ENCODE measurements at regions not wholly inside any gene's neighbourhood (a gene's known extent, or its start where the extent isn't known, plus 50 kb on each side); places are given as distances from the start of the nearest gene placed in this dataset.

DNA sequence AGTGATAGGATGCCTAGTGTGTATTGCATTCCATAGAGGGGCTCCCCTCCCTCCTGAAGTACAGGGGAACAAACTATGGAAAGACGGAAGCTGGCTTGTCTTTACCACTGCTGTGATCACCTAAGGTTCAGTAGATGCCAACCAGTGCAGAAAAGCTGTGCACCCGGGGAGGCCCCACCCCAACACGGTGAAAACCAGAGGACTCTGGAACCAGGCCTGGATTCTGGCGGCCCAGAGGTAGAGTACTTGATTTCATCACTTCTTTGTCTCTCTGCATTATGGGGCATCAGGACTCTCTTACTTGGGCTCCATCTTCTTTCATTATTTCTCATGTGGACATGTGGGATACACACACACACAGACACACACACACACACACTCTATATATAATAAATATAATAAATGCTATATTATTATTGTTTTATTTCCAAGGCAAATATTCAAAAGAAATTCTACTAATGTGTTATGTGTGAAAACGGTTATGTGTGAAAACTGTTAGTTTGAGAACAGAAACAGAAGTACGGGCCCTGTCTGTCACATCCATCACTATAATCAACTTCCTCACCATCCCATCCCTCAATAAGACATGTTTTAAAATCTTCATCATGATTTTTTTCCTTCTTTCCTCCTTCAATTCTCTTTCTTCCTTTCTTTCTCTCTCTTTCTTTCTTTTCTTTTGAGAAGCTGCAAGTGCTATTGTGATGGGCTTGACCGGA, 152.4 kb upstream of the CMC1 start:
- CTCF ChIA-PET, result interaction anchor here (0.6 to 1.3 kb wide), 7 partner anchors 8 to 367 kb away, joined by 3 to 7 read pairs (median 3); partner anchors contain the start of gene EOMES
- H3K36me3 Mint-ChIP-seq (ENCODE audit: insufficient read depth, unreplicated experiment), result no peaks in the 10 kb centered on the region
- H3K4me3 Mint-ChIP-seq (ENCODE audit: unreplicated experiment), result no peak overlapping the region
- POLR2A ChIA-PET, result no interaction called here
- intact Hi-C loops (cut with micrococcal nuclease), result loop anchor here (2.0 kb wide), 1 partner anchor 366 kb away; the partner anchor contains the start of gene EOMES
- TF ChIP-seq, protein P1, sequence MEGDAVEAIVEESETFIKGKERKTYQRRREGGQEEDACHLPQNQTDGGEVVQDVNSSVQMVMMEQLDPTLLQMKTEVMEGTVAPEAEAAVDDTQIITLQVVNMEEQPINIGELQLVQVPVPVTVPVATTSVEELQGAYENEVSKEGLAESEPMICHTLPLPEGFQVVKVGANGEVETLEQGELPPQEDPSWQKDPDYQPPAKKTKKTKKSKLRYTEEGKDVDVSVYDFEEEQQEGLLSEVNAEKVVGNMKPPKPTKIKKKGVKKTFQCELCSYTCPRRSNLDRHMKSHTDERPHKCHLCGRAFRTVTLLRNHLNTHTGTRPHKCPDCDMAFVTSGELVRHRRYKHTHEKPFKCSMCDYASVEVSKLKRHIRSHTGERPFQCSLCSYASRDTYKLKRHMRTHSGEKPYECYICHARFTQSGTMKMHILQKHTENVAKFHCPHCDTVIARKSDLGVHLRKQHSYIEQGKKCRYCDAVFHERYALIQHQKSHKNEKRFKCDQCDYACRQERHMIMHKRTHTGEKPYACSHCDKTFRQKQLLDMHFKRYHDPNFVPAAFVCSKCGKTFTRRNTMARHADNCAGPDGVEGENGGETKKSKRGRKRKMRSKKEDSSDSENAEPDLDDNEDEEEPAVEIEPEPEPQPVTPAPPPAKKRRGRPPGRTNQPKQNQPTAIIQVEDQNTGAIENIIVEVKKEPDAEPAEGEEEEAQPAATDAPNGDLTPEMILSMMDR (IDR thresholded peaks at IDR 0.05; ENCODE audit: unreplicated experiment), result no peak
- no peaks in the 10 kb centered on the region for H3K4me1 Mint-ChIP-seq (ENCODE audit: insufficient read depth, unreplicated experiment)
- no peaks in the 10 kb centered on the region for H3K9me3 Mint-ChIP-seq (ENCODE audit: unreplicated experiment)
- no TSS peak for BruUV-seq (replicated peaks)
- H3K27ac Mint-ChIP-seq (ENCODE audit: low read depth, unreplicated experiment), result no peak overlapping the region
- H3K27me3 Mint-ChIP-seq (ENCODE audit: insufficient read depth, unreplicated experiment), result no peaks in the 10 kb centered on the region
- no peak for DNase-seq (ENCODE audit: unreplicated experiment)

DNA sequence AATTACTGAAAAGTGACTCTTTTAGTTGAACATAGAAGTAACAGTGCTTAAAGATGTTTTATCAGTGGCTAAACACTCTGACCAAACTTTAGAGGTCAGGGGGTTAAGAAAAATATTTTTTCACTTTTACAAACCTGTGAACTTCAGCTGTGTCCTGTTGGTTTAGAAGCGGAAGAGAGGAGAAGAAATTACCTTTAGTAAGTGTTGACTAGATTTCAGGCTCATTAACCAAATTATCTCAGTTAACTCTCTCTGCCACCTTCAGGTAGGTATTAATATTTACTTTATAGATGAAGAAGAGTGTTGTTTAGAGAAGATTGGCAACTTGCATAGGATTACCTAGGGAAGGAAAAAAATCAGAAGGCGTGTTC, 151.9 kb upstream of the CMC1 start:
- intact Hi-C loops (cut with micrococcal nuclease), result loop anchor here (2.0 kb wide), 1 partner anchor 367 kb away; the partner anchor contains the start of gene EOMES
- CTCF ChIA-PET, result interaction anchor here (0.5 to 1.3 kb wide), 10 partner anchors 9 to 610 kb away, joined by 3 to 7 read pairs (median 3); partner anchors contain the start of gene EOMES
- H3K9me3 Mint-ChIP-seq (ENCODE audit: unreplicated experiment), result no peaks in the 10 kb centered on the region

DNA sequence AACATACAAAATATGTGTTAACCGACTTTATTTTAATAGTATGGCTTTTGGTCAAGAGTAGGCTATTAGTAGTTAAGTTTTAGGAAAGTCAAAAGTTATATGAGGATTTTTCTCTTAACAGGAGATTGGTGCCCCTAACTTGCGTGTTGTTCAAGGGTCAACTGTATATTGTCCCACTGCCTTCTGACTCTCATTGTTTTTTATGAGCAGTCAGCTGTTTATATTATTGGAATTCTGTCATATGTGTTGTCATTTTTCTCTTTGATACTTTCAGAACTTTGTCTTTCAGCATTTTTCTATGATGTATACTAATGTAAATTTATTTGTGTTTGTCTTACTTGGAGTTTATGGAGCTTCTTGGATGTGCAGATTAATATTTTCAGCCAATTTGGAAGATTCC, 142.1 kb upstream of the CMC1 start:
- H3K27me3 Mint-ChIP-seq (ENCODE audit: insufficient read depth, unreplicated experiment), result no peaks in the 10 kb centered on the region
- H3K4me3 Mint-ChIP-seq (ENCODE audit: unreplicated experiment), result no peak overlapping the region
- ChIA-PET CTCF (interaction anchor here (0.6 kb wide), 1 partner anchor 49 kb away, joined by 6 read pairs; no protein-coding TSS in a partner anchor), POLR2A (interaction anchor here (0.6 to 1.1 kb wide), 4 partner anchors 9 to 249 kb away, joined by 3 to 5 read pairs (median 4); no protein-coding TSS in a partner anchor)
- no peak overlapping the region for H3K27ac Mint-ChIP-seq (ENCODE audit: low read depth, unreplicated experiment)
- no peaks in the 10 kb centered on the region for H3K4me1 Mint-ChIP-seq (ENCODE audit: insufficient read depth, unreplicated experiment)
- no TSS peak for BruUV-seq (replicated peaks)
- peaks cover 8% of the 10 kb centered on the region for H3K9me3 Mint-ChIP-seq (ENCODE audit: unreplicated experiment)
- intact Hi-C loops (cut with micrococcal nuclease), result no loop called here
- H3K36me3 Mint-ChIP-seq (ENCODE audit: insufficient read depth, unreplicated experiment), result no peaks in the 10 kb centered on the region
- TF ChIP-seq, protein P1 (IDR thresholded peaks at IDR 0.05; ENCODE audit: unreplicated experiment), result no peak
- DNase-seq (ENCODE audit: unreplicated experiment), result no peak

More for the DNA sequence above, 151.9 kb upstream of the CMC1 start:
- Mint-ChIP-seq H3K4me1 (ENCODE audit: insufficient read depth, unreplicated experiment) (no peaks in the 10 kb centered on the region), H3K4me3 (ENCODE audit: unreplicated experiment) (no peak overlapping the region), H3K27me3 (ENCODE audit: insufficient read depth, unreplicated experiment) (no peaks in the 10 kb centered on the region), H3K36me3 (ENCODE audit: insufficient read depth, unreplicated experiment) (no peaks in the 10 kb centered on the region), H3K27ac (ENCODE audit: low read depth, unreplicated experiment) (no peak overlapping the region)
- no TSS peak for BruUV-seq (replicated peaks)
- DNase-seq (ENCODE audit: unreplicated experiment), result no peak
- TF ChIP-seq, protein P1 (IDR thresholded peaks at IDR 0.05; ENCODE audit: unreplicated experiment), result no peak
- POLR2A ChIA-PET, result no interaction called here

DNA sequence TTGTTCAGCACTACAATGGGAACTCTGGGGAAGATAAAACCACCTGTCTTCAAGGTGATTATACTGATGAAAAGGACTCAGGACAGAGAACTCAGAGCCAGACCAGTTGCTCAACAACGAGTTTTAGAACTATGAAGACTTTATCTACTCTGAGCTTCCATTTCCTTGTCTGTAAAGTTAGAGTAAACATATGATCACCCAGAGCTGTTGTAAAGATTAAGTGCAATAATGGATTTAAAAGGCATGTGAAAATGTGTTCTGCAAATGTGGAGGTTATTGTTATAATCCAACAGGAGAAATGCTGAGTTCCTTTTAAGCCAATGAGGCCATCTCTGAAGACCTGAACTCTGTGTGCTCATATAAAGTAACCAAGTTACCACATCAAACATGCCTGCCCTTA, 139.7 kb upstream of the CMC1 start:
- POLR2A ChIA-PET, result no interaction called here
- Mint-ChIP-seq H3K36me3 (ENCODE audit: insufficient read depth, unreplicated experiment) (no peaks in the 10 kb centered on the region), H3K9me3 (ENCODE audit: unreplicated experiment) (peaks cover 8% of the 10 kb centered on the region)

More for the DNA sequence above, 139.7 kb upstream of the CMC1 start:
- intact Hi-C loops (cut with micrococcal nuclease), result no loop called here
- Mint-ChIP-seq H3K27ac (ENCODE audit: low read depth, unreplicated experiment) (no peak overlapping the region), H3K4me1 (ENCODE audit: insufficient read depth, unreplicated experiment) (no peaks in the 10 kb centered on the region), H3K27me3 (ENCODE audit: insufficient read depth, unreplicated experiment) (no peaks in the 10 kb centered on the region), H3K4me3 (ENCODE audit: unreplicated experiment) (no peak overlapping the region)
- TF ChIP-seq, protein P1 (IDR thresholded peaks at IDR 0.05; ENCODE audit: unreplicated experiment), result no peak
- BruUV-seq (replicated peaks), result no TSS peak
- CTCF ChIA-PET, result no interaction called here
- no peak for DNase-seq (ENCODE audit: unreplicated experiment)
